K562 (cell line): ENCODE measurements at regions not wholly inside any gene's neighbourhood (a gene's known extent, or its start where the extent isn't known, plus 50 kb on each side); places are given as distances from the start of the nearest gene placed in this dataset.

Experiments
- ATAC-seq: fragments of 200-7000 bp; cut with Tn5 transposase; 3 replicates; pipeline ENCODE4 v1.9.1; 2020; ENCODE audit warnings: moderate library complexity
- BruUV-seq: library from RNA; stranded (reverse); fragments of 400-500 nt; replicated peaks from 2 replicates; lab custom pipeline; 2021; lab: Mats Ljungman, UMichigan
- CTCF ChIA-PET: fragments of 300-600 bp; formaldehyde crosslinking; extraction: SDS; loops from one replicate; lab custom pipeline; 2021; ENCODE audit warnings: low intra/inter-chr PET ratio; lab: Yijun Ruan, JAX
- POLR2A ChIA-PET: fragments of 300-600, 350-650 bp; sonication (Branson Sonifier 250); formaldehyde crosslinking; extraction: SDS; loops from one replicate; lab custom pipeline; 2021; ENCODE audit warnings: antibody characterized with exemption, inconsistent platforms; lab: Yijun Ruan, JAX
- DNase-seq, 4 experiments: peaks; one replicate each; pipeline versions ENCODE4 v3.0.0 to v3.0.0-alpha.2; 2011 to 2018; ENCODE audit warnings: low spot score in 3 of 4, mixed read lengths in 3 of 4; ENCODE audit errors: extremely low read depth in 1 of 4
- FAIRE-seq: peaks from 2 replicates; lab custom pipeline; 2011; peaks lifted over from hg19 to GRCh38; lab: Jason Lieb, UNC
- H2AFZ ChIP-seq: 2 replicates; pipeline ENCODE4 v1.6.0; 2011; ENCODE audit warnings: low read depth, low read length, control low read depth, inconsistent platforms
- H3K27ac ChIP-seq: fragments of 200-600 bp; 3 replicates; pipeline ENCODE4 v1.8.0; 2011; ENCODE audit warnings: low read depth, mild to moderate bottlenecking, control low read depth, inconsistent platforms, low read length, moderate library complexity, mixed read lengths; ENCODE audit errors: extremely low read depth
- H3K27me3 ChIP-seq, 2 experiments: fragments of 300-600 bp in 1 of 2; 2 replicates in 1 of 2; 3 replicates in 1 of 2; pipeline versions ENCODE4 v1.6.0 to v1.8.0; 2011; ENCODE audit warnings: inconsistent platforms in 2 of 2, low read length in 2 of 2, mild to moderate bottlenecking in 1 of 2, mixed read lengths in 1 of 2, moderate library complexity in 1 of 2; ENCODE audit not compliant: control insufficient read depth in 2 of 2, insufficient read depth in 2 of 2
- H3K36me3 ChIP-seq: fragments of 300-600 bp; 3 replicates; pipeline ENCODE4 v1.8.0; 2011; ENCODE audit warnings: mild to moderate bottlenecking, low read length, inconsistent platforms; ENCODE audit not compliant: control insufficient read depth, insufficient read depth
- H3K4me1 ChIP-seq, 2 experiments: fragments of 200-600 bp in 1 of 2; replicated peaks in 1 of 2; 2 replicates in 1 of 2; 3 replicates in 1 of 2; pipeline versions ENCODE4 v1.5.1 to v1.8.0; 2011; ENCODE audit warnings: inconsistent platforms in 2 of 2, low read length in 2 of 2, mild to moderate bottlenecking in 1 of 2, mixed read lengths in 1 of 2, moderate library complexity in 1 of 2; ENCODE audit not compliant: control insufficient read depth in 2 of 2, insufficient read depth in 2 of 2
- H3K4me2 ChIP-seq: 2 replicates; pipeline ENCODE4 v1.6.1; 2011; ENCODE audit warnings: low read length, control low read depth, inconsistent platforms, mixed read lengths; ENCODE audit not compliant: insufficient read depth
- H3K4me3 ChIP-seq: fragments of 200-600 bp; sonication (generic), shearing (Covaris generic); 2 replicates; pipeline ENCODE4 v1.5.1; 2016; ENCODE audit warnings: control low read depth, inconsistent platforms
- H3K79me2 ChIP-seq: fragments of 200-600 bp; 3 replicates; pipeline ENCODE4 v1.8.0; 2011; ENCODE audit warnings: low read length, inconsistent platforms; ENCODE audit not compliant: control insufficient read depth, insufficient read depth
- H3K9ac ChIP-seq, 2 experiments: 2 replicates each; pipeline versions ENCODE4 v1.6.0 to v1.6.1; 2011; ENCODE audit warnings: low read depth in 2 of 2, low read length in 2 of 2, control low read depth in 1 of 2, inconsistent platforms in 1 of 2, mild to moderate bottlenecking in 1 of 2, mixed read lengths in 1 of 2; ENCODE audit not compliant: insufficient read depth in 1 of 2
- H3K9me1 ChIP-seq: one replicate; pipeline ENCODE4 v1.6.0; 2011; ENCODE audit warnings: inconsistent platforms, mild to moderate bottlenecking, low read length, moderate library complexity; ENCODE audit not compliant: control insufficient read depth, insufficient read depth
- H3K9me3 ChIP-seq: replicated peaks from 2 replicates; pipeline ENCODE4 v1.5.1; 2011; ENCODE audit warnings: low read depth, low read length, inconsistent platforms; ENCODE audit not compliant: control insufficient read depth, insufficient read depth
- H4K20me1 ChIP-seq: replicated peaks from 2 replicates; pipeline ENCODE4 v1.6.1; 2011; ENCODE audit warnings: low read length, inconsistent platforms, mixed read lengths; ENCODE audit not compliant: control insufficient read depth, insufficient read depth
- AFF1 ChIP-seq, 2 experiments: fragments of 450-650 bp; IDR thresholded peaks; 2 replicates each; pipeline ENCODE4 v1.6.1; 2018; ENCODE audit warnings: mild to moderate bottlenecking in 2 of 2, low read depth in 1 of 2; ENCODE audit not compliant: partially characterized antibody in 2 of 2
- JUND ChIP-seq, 2 experiments: IDR thresholded peaks; 2 replicates in 1 of 2; 3 replicates in 1 of 2; pipeline ENCODE4 v1.6.1; 2011; ENCODE audit warnings: borderline replicate concordance in 2 of 2, low read depth in 2 of 2, low read length in 2 of 2, improper control_type of control experiment in 1 of 2, missing biosample characterization in 1 of 2, missing genetic modification characterization in 1 of 2, missing genetic modification reagents in 1 of 2
- KAT2B ChIP-seq: IDR thresholded peaks from one replicate; pipeline ENCODE4 v1.6.1; 2012; ENCODE audit warnings: low read depth, mild to moderate bottlenecking, control low read depth, inconsistent platforms, low read length, moderate library complexity
- MYBL2 ChIP-seq, 2 experiments: fragments of 450-650 bp in 1 of 2; sonication (generic) in 1 of 2; formaldehyde crosslinking in 1 of 2; IDR thresholded peaks; 2 replicates each; pipeline versions ENCODE4 v1.6.1 to v1.8.1; 2017 to 2022; ENCODE audit warnings: borderline replicate concordance in 1 of 2, inconsistent platforms in 1 of 2, low read depth in 1 of 2, mild to moderate bottlenecking in 1 of 2, missing genetic modification reagents in 1 of 2, moderate library complexity in 1 of 2
- NFATC3 ChIP-seq: fragments of 450-650 bp; IDR thresholded peaks from 2 replicates; pipeline ENCODE4 v1.6.1; 2017; ENCODE audit warnings: mild to moderate bottlenecking
- RBM17 ChIP-seq: fragments of 200-400 bp; formaldehyde crosslinking; IDR thresholded peaks from 2 replicates; pipeline ENCODE4 v1.6.1; 2017; ENCODE audit warnings: low read depth, mild to moderate bottlenecking, low read length, borderline replicate concordance
- SMAD4 ChIP-seq: fragments of 250-450 bp; sonication (Bioruptor Pico); conservative IDR thresholded peaks from 2 replicates; pipeline ENCODE4 v1.8.0; 2021; ENCODE audit warnings: inconsistent platforms, mild to moderate bottlenecking, moderate library complexity
- SMARCA5 ChIP-seq: fragments of 450-650 bp; IDR thresholded peaks from 2 replicates; pipeline ENCODE4 v1.6.1; 2016
- TFAP4 ChIP-seq: sonication (generic); formaldehyde crosslinking; IDR thresholded peaks from 2 replicates; pipeline ENCODE4 v1.8.0; 2022; ENCODE audit warnings: missing genetic modification reagents, mild to moderate bottlenecking, moderate library complexity, borderline replicate concordance
- ZNF134 ChIP-seq: fragments of 250-450 bp; sonication (Bioruptor Pico); conservative IDR thresholded peaks from 2 replicates; pipeline ENCODE4 v1.4.0; 2020
- ZNF76 ChIP-seq: fragments of 250-450 bp; sonication (Bioruptor Pico); IDR thresholded peaks from 2 replicates; pipeline ENCODE4 v1.4.0; 2020; ENCODE audit warnings: mild to moderate bottlenecking, moderate library complexity, borderline replicate concordance
- WGBS: fragments of 100-300 bp; shearing (Covaris generic); methylation state at CpG from one replicate; pipeline ENCODE4 v1.1.6; 2016; ENCODE audit warnings: low coverage, mixed read lengths; ENCODE audit not compliant: insufficient coverage; ENCODE audit errors: missing lambda C conversion rate; 5-methylcytosine and 5-hydroxymethylcytosine counted together
- in situ Hi-C: fragments of 300-500 bp; cut with MboI; formaldehyde crosslinking; loops from 4 replicates; pipeline ENCODE4 v1.15.0; 2018; ENCODE audit warnings: inconsistent platforms, mixed read lengths
- intact Hi-C: fragments of 100-400 bp; cut with micrococcal nuclease; formaldehyde crosslinking; loops from 2 replicates; pipeline ENCODE4 v1.14.2; 2022
- TF ChIP-seq, protein P1 (sequence below): sonication (generic); formaldehyde crosslinking; IDR thresholded peaks from 2 replicates; pipeline ENCODE4 v1.8.0; 2022; ENCODE audit warnings: mild to moderate bottlenecking, missing genetic modification reagents

DNA sequence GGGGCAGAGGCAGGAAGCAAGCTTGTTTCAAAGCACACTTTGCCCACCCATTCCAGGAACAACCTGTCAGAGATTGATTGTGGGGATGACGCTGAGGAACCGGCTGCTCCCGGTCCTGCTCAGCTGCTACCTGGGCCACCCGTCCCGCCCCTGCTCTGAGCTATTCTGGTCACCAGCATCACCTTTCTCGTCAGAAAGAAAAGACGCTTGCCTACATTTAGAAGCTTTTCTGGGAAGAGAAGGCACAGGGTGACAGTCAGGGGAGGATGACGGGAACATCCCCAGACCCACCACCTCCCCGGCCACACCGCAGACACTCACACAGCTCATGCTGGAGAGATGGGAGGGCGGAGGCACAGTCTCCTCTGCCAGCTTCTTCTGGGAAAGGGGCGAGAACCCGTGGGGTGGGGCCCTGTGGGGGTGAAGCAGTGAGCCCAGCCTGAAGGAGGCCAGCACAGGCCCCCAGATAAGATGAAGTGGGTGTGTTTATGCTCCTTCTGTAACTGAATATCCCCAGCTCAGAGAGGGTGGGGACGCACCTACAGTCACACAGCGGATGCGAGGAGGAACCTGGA, 81.8 kb downstream of the CPZ start:
- no peak for FAIRE-seq
- Histone ChIP-seq H3K27me3 (peaks cover 0 to 13% of the 10 kb centered on the region in 2 experiments; a peak in 1 of 5 replicates), H3K9ac (no peak overlapping the region), H3K27ac (no peak overlapping the region), H4K20me1 (no peaks in the 10 kb centered on the region; the same call in 1 of the 2 replicates), H3K36me3 (no peaks in the 10 kb centered on the region), H3K9me1 (no peaks in the 10 kb centered on the region), H3K4me2 (no peak overlapping the region), H3K4me1 (no peaks in the 10 kb centered on the region), H3K79me2 (no peaks in the 10 kb centered on the region), H3K4me3 (no peak overlapping the region), H3K9me3 (no peaks in the 10 kb centered on the region), H2AFZ (no peak overlapping the region)
- ChIA-PET CTCF (no interaction called here), POLR2A (interaction anchor here (0.6 to 0.8 kb wide), 2 partner anchors 11 to 104 kb away, joined by 3 to 5 read pairs; no protein-coding TSS in a partner anchor)
- no TSS peak for BruUV-seq
- TF ChIP-seq NFATC3: no peak
- TF ChIP-seq KAT2B: no peak
- TF ChIP-seq ZNF76 (CRISPR knock-in tag): no peak
- TF ChIP-seq SMAD4 (CRISPR knock-in tag): no peak
- no peak for TF ChIP-seq TFAP4 (CRISPR knock-in tag)
- no peak for TF ChIP-seq JUND (IDR thresholded peaks at IDR 0.05; ENCODE audit: borderline replicate concordance, low read depth, low read length)
- TF ChIP-seq JUND (tag; IDR thresholded peaks at IDR 0.05; ENCODE audit: borderline replicate concordance, low read depth, low read length): no peak
- no peak for TF ChIP-seq AFF1 (IDR thresholded peaks at IDR 0.05; ENCODE audit: low read depth in 1 of 2, partially characterized antibody in 2 of 2)
- TF ChIP-seq, protein P1, sequence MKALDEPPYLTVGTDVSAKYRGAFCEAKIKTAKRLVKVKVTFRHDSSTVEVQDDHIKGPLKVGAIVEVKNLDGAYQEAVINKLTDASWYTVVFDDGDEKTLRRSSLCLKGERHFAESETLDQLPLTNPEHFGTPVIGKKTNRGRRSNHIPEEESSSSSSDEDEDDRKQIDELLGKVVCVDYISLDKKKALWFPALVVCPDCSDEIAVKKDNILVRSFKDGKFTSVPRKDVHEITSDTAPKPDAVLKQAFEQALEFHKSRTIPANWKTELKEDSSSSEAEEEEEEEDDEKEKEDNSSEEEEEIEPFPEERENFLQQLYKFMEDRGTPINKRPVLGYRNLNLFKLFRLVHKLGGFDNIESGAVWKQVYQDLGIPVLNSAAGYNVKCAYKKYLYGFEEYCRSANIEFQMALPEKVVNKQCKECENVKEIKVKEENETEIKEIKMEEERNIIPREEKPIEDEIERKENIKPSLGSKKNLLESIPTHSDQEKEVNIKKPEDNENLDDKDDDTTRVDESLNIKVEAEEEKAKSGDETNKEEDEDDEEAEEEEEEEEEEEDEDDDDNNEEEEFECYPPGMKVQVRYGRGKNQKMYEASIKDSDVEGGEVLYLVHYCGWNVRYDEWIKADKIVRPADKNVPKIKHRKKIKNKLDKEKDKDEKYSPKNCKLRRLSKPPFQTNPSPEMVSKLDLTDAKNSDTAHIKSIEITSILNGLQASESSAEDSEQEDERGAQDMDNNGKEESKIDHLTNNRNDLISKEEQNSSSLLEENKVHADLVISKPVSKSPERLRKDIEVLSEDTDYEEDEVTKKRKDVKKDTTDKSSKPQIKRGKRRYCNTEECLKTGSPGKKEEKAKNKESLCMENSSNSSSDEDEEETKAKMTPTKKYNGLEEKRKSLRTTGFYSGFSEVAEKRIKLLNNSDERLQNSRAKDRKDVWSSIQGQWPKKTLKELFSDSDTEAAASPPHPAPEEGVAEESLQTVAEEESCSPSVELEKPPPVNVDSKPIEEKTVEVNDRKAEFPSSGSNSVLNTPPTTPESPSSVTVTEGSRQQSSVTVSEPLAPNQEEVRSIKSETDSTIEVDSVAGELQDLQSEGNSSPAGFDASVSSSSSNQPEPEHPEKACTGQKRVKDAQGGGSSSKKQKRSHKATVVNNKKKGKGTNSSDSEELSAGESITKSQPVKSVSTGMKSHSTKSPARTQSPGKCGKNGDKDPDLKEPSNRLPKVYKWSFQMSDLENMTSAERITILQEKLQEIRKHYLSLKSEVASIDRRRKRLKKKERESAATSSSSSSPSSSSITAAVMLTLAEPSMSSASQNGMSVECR (CRISPR knock-in tag): no peak
- TF ChIP-seq SMARCA5: no peak
- TF ChIP-seq ZNF134 (CRISPR knock-in tag): no peak
- TF ChIP-seq RBM17: no peak
- TF ChIP-seq MYBL2 (IDR thresholded peaks at IDR 0.05; ENCODE audit: low read depth): no peak
- no peak for TF ChIP-seq MYBL2 (CRISPR knock-in tag; IDR thresholded peaks at IDR 0.05; ENCODE audit: borderline replicate concordance)
- under 1% methylated on average over 16 of the region's 16 CpGs for WGBS
- intact Hi-C loops (no loop called here), in situ Hi-C loops (no loop called here)
- DNase-seq: no peak
- no peak for ATAC-seq
